A549 (cell line): ENCODE measurements at regions not wholly inside any gene's neighbourhood (a gene's known extent, or its start where the extent isn't known, plus 50 kb on each side); places are given as distances from the start of the nearest gene placed in this dataset.

ENCODE experiments used
- ATAC-seq, 2 experiments: fragments of 200-7000 bp in 1 of 2; fragments of >200 bp in 1 of 2; cut with Nextera tagmentation in 1 of 2; cut with Tn5 transposase in 1 of 2; 3 replicates each; pipeline versions ENCODE4 v1.8.0 to v1.9.1; 2018 to 2020; ENCODE audit warnings: mild to moderate bottlenecking in 1 of 2, moderate library complexity in 1 of 2
- CTCF ChIA-PET: fragments of 300-600 bp; sonication (Branson Sonifier 250); formaldehyde crosslinking; extraction: SDS; loops from one replicate; lab custom pipeline; 2021; ENCODE audit warnings: antibody characterized with exemption, inconsistent platforms; lab: Yijun Ruan, JAX
- POLR2A ChIA-PET: fragments of 350-600 bp; formaldehyde crosslinking; extraction: SDS; loops from one replicate; lab custom pipeline; 2021; ENCODE audit warnings: antibody characterized with exemption, inconsistent platforms; lab: Yijun Ruan, JAX
- DNase-seq, 2 experiments: peaks; one replicate each; pipeline versions ENCODE4 v3.0.0 to v3.0.0-alpha.2; 2011 to 2016; ENCODE audit warnings: low read depth in 1 of 2, low spot score in 1 of 2
- FAIRE-seq: peaks from 2 replicates; lab custom pipeline; 2011; peaks lifted over from hg19 to GRCh38; lab: Jason Lieb, UNC
- H3K27ac ChIP-seq, 2 experiments: fragments of >200 bp; sonication (Bioruptor Twin); formaldehyde crosslinking; 3 replicates each; pipeline ENCODE4 v1.5.1; 2016 to 2017
- H3K4me1 ChIP-seq: fragments of >200 bp; sonication (Bioruptor Twin); formaldehyde crosslinking; 3 replicates; pipeline ENCODE4 v1.6.1; 2016
- H3K4me2 ChIP-seq: fragments of >200 bp; sonication (Bioruptor Twin); formaldehyde crosslinking; 3 replicates; pipeline ENCODE4 v1.6.1; 2016
- H3K4me3 ChIP-seq: fragments of >200 bp; sonication (Bioruptor Twin); formaldehyde crosslinking; 3 replicates; pipeline ENCODE4 v1.5.1; 2016
- H3K9me3 ChIP-seq: fragments of >200 bp; sonication (Bioruptor Twin); formaldehyde crosslinking; 3 replicates; pipeline ENCODE4 v1.6.1; 2016
- BCL3 ChIP-seq: fragments of >200 bp; sonication (Bioruptor Twin); formaldehyde crosslinking; IDR thresholded peaks from 3 replicates; pipeline ENCODE4 v1.6.1; 2016
- CBX2 ChIP-seq: fragments of 200-600 bp; sonication (generic); IDR thresholded peaks from 2 replicates; pipeline ENCODE4 v1.6.1; 2016; ENCODE audit warnings: low read depth, mild to moderate bottlenecking, borderline replicate concordance
- CBX8 ChIP-seq: fragments of 200-600 bp; sonication (generic); IDR thresholded peaks from 2 replicates; pipeline ENCODE4 v1.6.1; 2016
- CEBPB ChIP-seq, 2 experiments: fragments of >200 bp in 1 of 2; sonication (Bioruptor Twin) in 1 of 2; formaldehyde crosslinking in 1 of 2; IDR thresholded peaks; 2 replicates each; pipeline ENCODE4 v1.6.1; 2012 to 2016
- FOSB ChIP-seq: fragments of 250-450 bp; sonication (Bioruptor Pico); IDR thresholded peaks from 2 replicates; pipeline ENCODE4 v1.5.0; 2020; ENCODE audit warnings: mild to moderate bottlenecking, moderate library complexity
- FOSL2 ChIP-seq, 2 experiments: fragments of 450-650 bp in 1 of 2; fragments of >200 bp in 1 of 2; sonication (Bioruptor Twin) in 1 of 2; formaldehyde crosslinking; IDR thresholded peaks; 2 replicates each; pipeline versions ENCODE4 v1.5.0 to v1.6.1; 2016 to 2020; ENCODE audit warnings: mild to moderate bottlenecking in 1 of 2, moderate library complexity in 1 of 2
- FOXS1 ChIP-seq: fragments of 250-450 bp; sonication (Bioruptor Pico); IDR thresholded peaks from 2 replicates; pipeline ENCODE4 v1.5.0; 2020; ENCODE audit warnings: mild to moderate bottlenecking, moderate library complexity
- HMGXB4 ChIP-seq: fragments of 250-450 bp; sonication (Bioruptor Pico); IDR thresholded peaks from 2 replicates; pipeline ENCODE4 v1.5.0; 2021; ENCODE audit warnings: mild to moderate bottlenecking, moderate library complexity, borderline replicate concordance
- HOXA7 ChIP-seq: fragments of 250-450 bp; sonication (Bioruptor Pico); IDR thresholded peaks from 2 replicates; pipeline ENCODE4 v1.5.0; 2020; ENCODE audit warnings: mild to moderate bottlenecking, moderate library complexity
- HOXB13 ChIP-seq: fragments of 250-450 bp; sonication (Bioruptor Pico); IDR thresholded peaks from 2 replicates; pipeline ENCODE4 v1.5.0; 2020; ENCODE audit warnings: low read depth, mild to moderate bottlenecking, moderate library complexity
- JUN ChIP-seq, 2 experiments: fragments of >200 bp; sonication (Bioruptor Twin); formaldehyde crosslinking; IDR thresholded peaks; 2 replicates in 1 of 2; 3 replicates in 1 of 2; pipeline ENCODE4 v1.6.1; 2016 to 2017
- MAFK ChIP-seq: fragments of 450-650 bp; IDR thresholded peaks from 2 replicates; pipeline ENCODE4 v1.6.1; 2014; ENCODE audit not compliant: partially characterized antibody
- MAX ChIP-seq: IDR thresholded peaks from 2 replicates; pipeline ENCODE4 v1.6.1; 2012
- MAZ ChIP-seq: fragments of 150-350 bp; IDR thresholded peaks from 2 replicates; pipeline ENCODE4 v1.6.1; 2014; ENCODE audit warnings: antibody characterized with exemption, low read depth, low read length, borderline replicate concordance
- NFE2L2 ChIP-seq: fragments of 150-350 bp; conservative IDR thresholded peaks from 2 replicates; pipeline ENCODE4 v1.6.1; 2014; ENCODE audit warnings: low read length
- PBX3 ChIP-seq: IDR thresholded peaks from 2 replicates; pipeline ENCODE4 v1.6.1; 2012
- PHF8 ChIP-seq: fragments of 200-600 bp; sonication (generic); IDR thresholded peaks from 2 replicates; pipeline ENCODE4 v1.6.1; 2016; ENCODE audit warnings: low read depth, mild to moderate bottlenecking, antibody characterized with exemption, moderate library complexity, borderline replicate concordance
- RAD21 ChIP-seq, 2 experiments: fragments of >200 bp in 1 of 2; sonication (Bioruptor Twin) in 1 of 2; formaldehyde crosslinking in 1 of 2; IDR thresholded peaks in 1 of 2; conservative IDR thresholded peaks in 1 of 2; 2 replicates in 1 of 2; 3 replicates in 1 of 2; pipeline ENCODE4 v1.6.1; 2012 to 2018; ENCODE audit warnings: inconsistent platforms in 1 of 2
- USF2 ChIP-seq: fragments of 450-650 bp; IDR thresholded peaks from 2 replicates; pipeline ENCODE4 v1.6.1; 2014; ENCODE audit warnings: antibody characterized with exemption
- ZC3H11A ChIP-seq: fragments of 450-650 bp; IDR thresholded peaks from 2 replicates; pipeline ENCODE4 v1.6.1; 2014; ENCODE audit warnings: antibody characterized with exemption, mild to moderate bottlenecking
- ZFP36 ChIP-seq: fragments of 450-650 bp; IDR thresholded peaks from 2 replicates; pipeline ENCODE4 v1.6.1; 2014; ENCODE audit warnings: borderline replicate concordance; ENCODE audit not compliant: partially characterized antibody
- WGBS: methylation state at CpG from one replicate; pipeline ENCODE4 v1.1.6; 2017; ENCODE audit errors: missing lambda C conversion rate; 5-methylcytosine and 5-hydroxymethylcytosine counted together

- DNase-seq = no peak
- ChIA-PET CTCF (no interaction called here), POLR2A (no interaction called here)
- Histone ChIP-seq H3K4me2 (no peak overlapping the region), H3K9me3 (no peaks in the 10 kb centered on the region), H3K4me1 (no peaks in the 10 kb centered on the region), H3K27ac (no peak overlapping the region), H3K4me3 (no peak overlapping the region)
- ATAC-seq = no peak
- TF ChIP-seq PHF8 = no peak
- no peak for TF ChIP-seq CBX2
- TF ChIP-seq FOXS1 (CRISPR knock-in tag) = no peak
- no peak for TF ChIP-seq CEBPB (IDR thresholded peaks at IDR 0.05)
- TF ChIP-seq MAZ = no peak
- no peak for TF ChIP-seq ZFP36
- no peak for TF ChIP-seq HOXA7 (CRISPR knock-in tag)
- no peak for TF ChIP-seq ZC3H11A
- TF ChIP-seq HOXB13 (CRISPR knock-in tag) = no peak
- WGBS = 0% methylated on average over 3 of the region's 4 CpGs
- no peak for FAIRE-seq
Observed at GRCh38 chr15:25611603-25612002, 172.8 kb upstream of the UBE3A start.

GRCh38 chr15:25609371-25609770, 170.5 kb upstream of the UBE3A start:
- FAIRE-seq (no peak), ATAC-seq (no peak)
- CTCF ChIA-PET = interaction anchor here (1.4 kb wide), 1 partner anchor 349 kb away, joined by 5 read pairs; no protein-coding TSS in a partner anchor
- no peak overlapping the region for H3K4me2 ChIP-seq
- TF ChIP-seq RAD21 (conservative IDR thresholded peaks at IDR 0.05 in 1 of 2, IDR thresholded peaks at IDR 0.05 in 1 of 2) (no peak), JUN (IDR thresholded peaks at IDR 0.05) (no peak), FOSL2 (IDR thresholded peaks at IDR 0.05) (no peak), FOSL2 (CRISPR knock-in tag; IDR thresholded peaks at IDR 0.05) (no peak), USF2 (no peak), MAX (no peak), HOXA7 (CRISPR knock-in tag) (no peak), MAFK (no peak), CBX8 (no peak), FOSB (CRISPR knock-in tag) (no peak), PBX3 (no peak)
- TF ChIP-seq, all 56 proteins: peak for 0
- H3K4me1 ChIP-seq = no peaks in the 10 kb centered on the region
- POLR2A ChIA-PET = no interaction called here
- no peaks in the 10 kb centered on the region for H3K9me3 ChIP-seq
- H3K27ac ChIP-seq = no peak overlapping the region
- H3K4me3 ChIP-seq = no peak overlapping the region
- DNase-seq = no peak
- 12% methylated on average over 5 of the region's 5 CpGs for WGBS

GRCh38 chr15:25608926-25609325, 170.1 kb upstream of the UBE3A start:
- FAIRE-seq (no peak), ATAC-seq (no peak), DNase-seq (no peak)
- H3K4me2 ChIP-seq = no peak overlapping the region
- ChIA-PET CTCF (interaction anchor here (1.4 kb wide), 1 partner anchor 349 kb away, joined by 5 read pairs; no protein-coding TSS in a partner anchor), POLR2A (no interaction called here)
- H3K4me1 ChIP-seq = no peaks in the 10 kb centered on the region
- no peak overlapping the region for H3K4me3 ChIP-seq
- no peaks in the 10 kb centered on the region for H3K9me3 ChIP-seq
- TF ChIP-seq NFE2L2 (no peak), PBX3 (no peak), BCL3 (no peak), HMGXB4 (CRISPR knock-in tag) (no peak)
- H3K27ac ChIP-seq = no peak overlapping the region
- WGBS = 6% methylated on average over 2 of the region's 5 CpGs
